Type B pancreatic cell (in vitro differentiated cells): ENCODE measurements at regions not wholly inside any gene's neighbourhood (a gene's known extent, or its start where the extent isn't known, plus 50 kb on each side); places are given as distances from the start of the nearest gene placed in this dataset.

Source experiments
- DNase-seq: peaks from one replicate; pipeline ENCODE4 v3.0.0; 2021; ENCODE audit warnings: mixed read lengths; ENCODE audit not compliant: unreplicated experiment; ENCODE audit errors: extremely low spot score
- H3K27ac Mint-ChIP-seq: 2 replicates; pipeline ENCODE4 v1.8.0; 2021; ENCODE audit warnings: mild to moderate bottlenecking, mixed read lengths
- H3K27me3 Mint-ChIP-seq: 2 replicates; pipeline ENCODE4 v1.8.0; 2021; ENCODE audit warnings: mixed read lengths
- H3K36me3 Mint-ChIP-seq: 2 replicates; pipeline ENCODE4 v1.8.0; 2021; ENCODE audit warnings: mixed read lengths
- H3K4me1 Mint-ChIP-seq: one replicate; pipeline ENCODE4 v1.8.0; 2021; ENCODE audit warnings: mixed read lengths; ENCODE audit not compliant: unreplicated experiment
- H3K4me3 Mint-ChIP-seq: 2 replicates; pipeline ENCODE4 v1.8.0; 2021; ENCODE audit warnings: mild to moderate bottlenecking, mixed read lengths
- H3K9me3 Mint-ChIP-seq: 2 replicates; pipeline ENCODE4 v1.8.0; 2021; ENCODE audit warnings: mixed read lengths
- TF ChIP-seq, protein P1 (sequence below): fragments of 200-600 bp; sonication (generic); conservative IDR thresholded peaks from 2 replicates; pipeline ENCODE4 v1.5.0; 2021; ENCODE audit warnings: antibody characterized with exemption, mild to moderate bottlenecking

DNA sequence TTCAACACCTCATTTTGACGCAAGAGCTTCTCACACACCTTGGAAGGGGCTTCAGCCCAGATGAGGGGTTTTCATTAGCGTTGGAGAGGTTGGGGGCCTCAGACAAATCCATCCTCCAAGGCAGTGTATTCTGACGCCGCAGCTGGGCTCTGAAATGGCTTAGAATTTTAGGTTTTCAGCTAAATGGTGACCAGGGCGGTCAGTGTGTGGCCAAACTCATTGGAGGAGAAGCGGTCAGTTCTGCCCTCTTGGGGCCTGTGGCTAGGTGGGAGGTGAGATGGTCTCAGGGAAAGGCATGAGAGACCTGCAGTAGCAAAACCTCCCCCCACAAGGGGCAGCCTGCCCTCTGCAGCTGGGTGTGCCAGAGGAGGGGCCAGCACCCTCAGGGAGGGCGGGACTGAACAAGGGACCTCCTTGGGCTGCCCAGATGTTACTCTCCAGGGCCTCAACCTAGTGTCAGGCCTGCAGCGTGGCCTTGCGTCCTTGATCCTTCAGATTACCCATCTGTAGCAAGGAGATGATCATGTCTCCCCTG is 155.8 kb downstream of the URI1 start:
- no peak overlapping the region for H3K27ac Mint-ChIP-seq
- H3K9me3 Mint-ChIP-seq: no peaks in the 10 kb centered on the region
- no peak overlapping the region for H3K4me3 Mint-ChIP-seq
- H3K4me1 Mint-ChIP-seq: no peaks in the 10 kb centered on the region
- no peak for DNase-seq
- H3K36me3 Mint-ChIP-seq: no peaks in the 10 kb centered on the region
- H3K27me3 Mint-ChIP-seq: no peaks in the 10 kb centered on the region
- TF ChIP-seq, protein P1, sequence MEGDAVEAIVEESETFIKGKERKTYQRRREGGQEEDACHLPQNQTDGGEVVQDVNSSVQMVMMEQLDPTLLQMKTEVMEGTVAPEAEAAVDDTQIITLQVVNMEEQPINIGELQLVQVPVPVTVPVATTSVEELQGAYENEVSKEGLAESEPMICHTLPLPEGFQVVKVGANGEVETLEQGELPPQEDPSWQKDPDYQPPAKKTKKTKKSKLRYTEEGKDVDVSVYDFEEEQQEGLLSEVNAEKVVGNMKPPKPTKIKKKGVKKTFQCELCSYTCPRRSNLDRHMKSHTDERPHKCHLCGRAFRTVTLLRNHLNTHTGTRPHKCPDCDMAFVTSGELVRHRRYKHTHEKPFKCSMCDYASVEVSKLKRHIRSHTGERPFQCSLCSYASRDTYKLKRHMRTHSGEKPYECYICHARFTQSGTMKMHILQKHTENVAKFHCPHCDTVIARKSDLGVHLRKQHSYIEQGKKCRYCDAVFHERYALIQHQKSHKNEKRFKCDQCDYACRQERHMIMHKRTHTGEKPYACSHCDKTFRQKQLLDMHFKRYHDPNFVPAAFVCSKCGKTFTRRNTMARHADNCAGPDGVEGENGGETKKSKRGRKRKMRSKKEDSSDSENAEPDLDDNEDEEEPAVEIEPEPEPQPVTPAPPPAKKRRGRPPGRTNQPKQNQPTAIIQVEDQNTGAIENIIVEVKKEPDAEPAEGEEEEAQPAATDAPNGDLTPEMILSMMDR: no peak

DNA sequence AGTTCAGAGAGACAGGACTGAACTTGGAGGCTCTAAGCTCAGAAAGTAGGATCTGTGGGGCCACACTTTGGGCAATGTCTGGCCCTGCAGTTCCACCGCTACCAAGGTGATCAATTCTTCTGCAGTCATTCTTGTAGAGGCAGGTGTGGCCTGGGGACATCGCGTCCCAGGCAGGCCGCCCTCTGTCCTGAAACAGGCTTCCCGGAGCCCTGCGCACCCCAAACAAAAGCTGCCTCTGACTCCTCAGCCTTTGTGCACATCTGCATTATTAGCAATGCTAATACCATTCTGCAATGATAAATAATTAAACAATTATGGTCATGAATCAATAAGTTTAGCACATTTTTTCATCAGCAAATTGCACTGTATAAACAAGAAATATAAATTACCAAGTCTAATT is 160.2 kb downstream of the URI1 start:
- Mint-ChIP-seq H3K27ac (no peak overlapping the region), H3K36me3 (no peaks in the 10 kb centered on the region), H3K4me1 (no peaks in the 10 kb centered on the region), H3K4me3 (no peak overlapping the region), H3K9me3 (no peaks in the 10 kb centered on the region), H3K27me3 (no peaks in the 10 kb centered on the region)
- TF ChIP-seq, protein P1: no peak
- no peak for DNase-seq

DNA sequence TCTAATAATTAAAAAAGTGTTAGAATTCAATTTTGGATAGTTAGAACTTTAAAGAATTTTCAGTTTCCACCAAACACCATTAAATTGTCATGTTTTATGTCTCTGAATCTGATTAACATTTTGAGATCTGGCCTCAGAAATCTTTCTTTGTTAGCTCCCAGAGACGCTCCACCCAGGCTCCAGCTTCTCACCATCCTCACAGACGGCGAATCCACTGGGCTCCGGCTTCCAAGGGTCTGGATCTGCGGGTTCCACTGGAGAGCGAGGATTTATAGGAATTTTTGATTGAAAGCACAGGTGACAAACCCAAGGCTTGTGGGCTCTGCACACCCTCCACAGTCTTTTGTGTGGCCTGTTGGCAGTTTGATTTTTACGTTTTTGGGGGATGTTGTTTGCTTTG is 160.6 kb downstream of the URI1 start:
- no peak for DNase-seq

DNA sequence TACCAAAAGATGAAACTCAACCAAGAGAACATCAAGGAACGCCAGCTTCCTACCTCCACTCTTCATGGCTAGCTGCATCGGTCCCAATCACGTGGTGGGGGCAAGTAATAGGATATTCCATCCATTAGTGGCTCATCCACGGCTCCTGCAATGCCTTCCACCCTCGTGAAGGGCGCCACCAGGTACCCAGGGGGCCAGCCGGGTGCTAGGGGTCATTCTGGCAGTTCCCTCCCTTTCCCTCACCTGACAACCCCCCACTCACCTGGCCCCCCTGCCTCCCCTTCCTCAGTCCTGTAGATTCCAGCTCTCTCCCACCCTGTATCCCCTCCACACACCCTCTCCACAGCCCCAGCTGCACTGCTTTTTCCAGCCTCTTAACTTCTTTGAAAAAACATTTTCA is 161.9 kb downstream of the URI1 start:
- no peak overlapping the region for H3K27ac Mint-ChIP-seq
- H3K36me3 Mint-ChIP-seq: no peaks in the 10 kb centered on the region
- no peak for DNase-seq
- no peaks in the 10 kb centered on the region for H3K9me3 Mint-ChIP-seq
- H3K27me3 Mint-ChIP-seq: no peaks in the 10 kb centered on the region
- TF ChIP-seq, protein P1: no peak
- no peak overlapping the region for H3K4me3 Mint-ChIP-seq
- H3K4me1 Mint-ChIP-seq: peaks cover 3% of the 10 kb centered on the region

More for the DNA sequence above, 160.6 kb downstream of the URI1 start:
- Mint-ChIP-seq H3K27ac (no peak overlapping the region), H3K27me3 (no peaks in the 10 kb centered on the region), H3K9me3 (no peaks in the 10 kb centered on the region), H3K4me3 (no peak overlapping the region), H3K4me1 (peaks cover 3% of the 10 kb centered on the region), H3K36me3 (no peaks in the 10 kb centered on the region)
- TF ChIP-seq, protein P1: no peak

DNA sequence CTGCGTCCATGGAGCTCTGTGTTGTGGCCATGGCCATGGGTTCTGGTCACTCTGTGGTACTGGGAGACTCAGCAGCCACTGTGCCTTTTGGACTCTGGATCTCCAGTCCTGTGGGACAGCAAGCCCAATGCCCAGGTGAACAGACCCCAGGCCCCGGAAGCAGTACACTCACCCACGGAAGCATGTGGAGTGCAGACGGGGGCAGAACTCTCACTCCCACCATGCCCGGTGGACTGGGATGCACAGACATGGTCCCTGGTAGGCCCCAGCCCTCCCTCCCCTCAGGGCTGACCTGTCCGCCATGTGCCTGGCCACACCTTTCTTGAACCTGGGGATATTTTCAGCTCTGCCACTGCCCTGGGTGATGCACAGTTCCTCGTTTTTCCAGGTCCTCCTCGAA is 163.3 kb downstream of the URI1 start:
- Mint-ChIP-seq H3K27ac (no peak overlapping the region), H3K27me3 (no peaks in the 10 kb centered on the region), H3K9me3 (no peaks in the 10 kb centered on the region), H3K4me1 (peaks cover 3% of the 10 kb centered on the region), H3K4me3 (no peak overlapping the region), H3K36me3 (no peaks in the 10 kb centered on the region)
- TF ChIP-seq, protein P1: no peak
- DNase-seq: no peak

DNA sequence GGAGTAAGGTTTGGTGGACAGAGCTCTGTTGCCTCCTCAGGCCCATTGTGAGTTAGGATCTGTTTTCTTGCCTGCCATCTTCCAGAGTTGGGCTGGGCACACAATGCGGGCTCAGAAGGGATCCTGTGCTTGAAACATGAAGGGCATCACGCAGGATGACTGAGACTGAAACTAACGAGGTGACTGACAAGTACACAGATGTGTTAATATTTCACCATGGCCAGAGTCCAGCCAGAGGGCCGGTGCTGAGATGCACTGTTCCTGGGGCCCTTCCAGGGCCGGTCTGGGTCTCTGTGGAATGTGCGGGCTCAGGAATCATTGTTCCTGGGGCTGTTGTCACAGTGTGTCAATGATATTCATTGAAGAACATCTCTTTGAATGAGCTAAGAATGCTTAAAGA is 163.7 kb downstream of the URI1 start:
- Mint-ChIP-seq H3K4me1 (peaks cover 3% of the 10 kb centered on the region), H3K27ac (no peak overlapping the region), H3K4me3 (no peak overlapping the region), H3K36me3 (no peaks in the 10 kb centered on the region), H3K27me3 (no peaks in the 10 kb centered on the region), H3K9me3 (no peaks in the 10 kb centered on the region)
- no peak for DNase-seq
- TF ChIP-seq, protein P1: no peak
